Activated CD4-positive, alpha-beta T cell treated with anti-CD3 and anti-CD28 coated beads, Interleukin-2, amount 10 ng/mL, durations not matched to agents 24 days and 14 days (primary cell): ENCODE measurements at regions not wholly inside any gene's neighbourhood (a gene's known extent, or its start where the extent isn't known, plus 50 kb on each side); places are given as distances from the start of the nearest gene placed in this dataset.

Experiments
- DNase-seq: peaks from one replicate; pipeline ENCODE4 v3.0.0; 2022
- H3K27ac Mint-ChIP-seq: one replicate; pipeline ENCODE4 v1.8.0; 2022; ENCODE audit warnings: mild to moderate bottlenecking, mixed read lengths
- H3K27me3 Mint-ChIP-seq: one replicate; pipeline ENCODE4 v1.8.0; 2022; ENCODE audit warnings: mixed read lengths
- H3K36me3 Mint-ChIP-seq: one replicate; pipeline ENCODE4 v1.8.0; 2022; ENCODE audit warnings: low read depth, mild to moderate bottlenecking, mixed read lengths
- H3K4me1 Mint-ChIP-seq: one replicate; pipeline ENCODE4 v1.8.0; 2021; ENCODE audit warnings: mixed read lengths
- H3K4me3 Mint-ChIP-seq: one replicate; pipeline ENCODE4 v1.8.0; 2022; ENCODE audit warnings: mild to moderate bottlenecking, moderate library complexity, mixed read lengths
- H3K9me3 Mint-ChIP-seq: one replicate; pipeline ENCODE4 v1.8.0; 2021; ENCODE audit warnings: mixed read lengths
- intact Hi-C: fragments of 100-400 bp; cut with micrococcal nuclease; formaldehyde crosslinking; loops from one replicate; pipeline ENCODE4 v1.15.1; 2023

DNA sequence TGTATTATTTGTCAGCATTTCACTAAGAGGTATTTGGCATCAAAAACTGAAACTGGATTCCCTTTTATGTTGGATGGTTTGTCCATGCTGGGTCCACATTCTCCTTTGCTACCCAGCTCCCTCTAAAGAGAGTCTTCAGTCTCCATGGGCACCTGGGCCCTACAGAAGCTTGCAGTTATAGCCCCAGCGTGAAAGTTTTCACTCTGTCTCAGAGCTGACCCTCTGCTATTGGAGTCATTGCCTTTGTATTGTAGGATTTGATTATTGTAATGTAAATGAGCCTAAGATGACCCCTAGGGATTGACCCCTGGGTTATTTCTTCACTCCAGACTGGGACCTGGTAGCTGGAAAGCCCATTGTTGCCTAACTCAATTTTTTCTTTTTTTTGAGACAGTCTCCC is 1026.5 kb upstream of the EEF2KMT start:
- no peaks in the 10 kb centered on the region for H3K36me3 Mint-ChIP-seq
- H3K4me1 Mint-ChIP-seq: no peaks in the 10 kb centered on the region
- intact Hi-C loops: no loop called here

DNA sequence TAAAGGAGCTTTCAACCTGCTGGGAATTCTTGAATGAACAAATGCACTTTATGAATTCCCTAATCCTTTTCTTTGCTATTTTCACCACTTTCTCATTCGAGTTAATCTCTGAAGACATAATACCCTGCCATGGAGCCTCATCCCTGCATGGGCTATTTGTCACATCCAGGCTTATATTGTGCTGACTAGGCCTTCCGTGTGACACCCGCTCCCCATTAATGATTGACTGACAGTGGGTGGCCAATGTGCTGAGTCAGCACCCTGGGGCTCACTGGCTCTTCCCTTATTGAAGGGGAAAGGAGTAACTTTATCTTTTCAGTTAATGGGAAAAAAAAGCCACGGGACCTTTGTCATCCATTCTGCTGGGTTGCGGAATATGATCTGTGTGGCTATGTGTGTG is 1024.8 kb upstream of the EEF2KMT start:
- no peaks in the 10 kb centered on the region for H3K9me3 Mint-ChIP-seq
- DNase-seq: no peak
- H3K27me3 Mint-ChIP-seq: no peaks in the 10 kb centered on the region
- no peaks in the 10 kb centered on the region for H3K4me1 Mint-ChIP-seq
- H3K36me3 Mint-ChIP-seq: no peaks in the 10 kb centered on the region
- no peak overlapping the region for H3K4me3 Mint-ChIP-seq
- no peak overlapping the region for H3K27ac Mint-ChIP-seq
- intact Hi-C loops: no loop called here

More for the DNA sequence above, 1026.5 kb upstream of the EEF2KMT start:
- no peak for DNase-seq
- no peak overlapping the region for H3K27ac Mint-ChIP-seq
- H3K27me3 Mint-ChIP-seq: no peaks in the 10 kb centered on the region
- H3K9me3 Mint-ChIP-seq: peaks cover under 1% of the 10 kb centered on the region
- H3K4me3 Mint-ChIP-seq: no peak overlapping the region

DNA sequence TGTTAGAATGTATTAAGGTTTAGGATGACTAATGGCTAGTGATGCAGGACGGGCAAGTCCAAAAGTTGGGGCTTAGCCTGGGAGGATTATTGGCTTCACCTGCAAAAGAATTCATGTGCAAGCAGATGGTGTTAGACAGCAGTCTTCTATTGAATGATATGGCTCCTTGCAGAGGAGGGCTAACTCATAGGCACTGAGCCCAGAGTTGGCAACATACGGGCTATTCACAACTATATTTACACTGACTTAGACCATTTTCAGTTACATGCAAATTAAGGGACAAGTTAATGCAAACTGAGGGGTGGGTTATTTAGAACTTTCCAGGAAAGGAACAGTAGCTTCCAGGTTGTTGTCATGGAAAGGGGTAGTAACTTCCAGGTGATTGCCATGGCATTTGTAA is 1017.1 kb upstream of the EEF2KMT start:
- no peaks in the 10 kb centered on the region for H3K27me3 Mint-ChIP-seq
- no peak overlapping the region for H3K27ac Mint-ChIP-seq
- no peak for DNase-seq
- peaks cover 3% of the 10 kb centered on the region for H3K9me3 Mint-ChIP-seq
- H3K4me1 Mint-ChIP-seq: no peaks in the 10 kb centered on the region
- H3K36me3 Mint-ChIP-seq: no peaks in the 10 kb centered on the region
- no peak overlapping the region for H3K4me3 Mint-ChIP-seq
- intact Hi-C loops: no loop called here

DNA sequence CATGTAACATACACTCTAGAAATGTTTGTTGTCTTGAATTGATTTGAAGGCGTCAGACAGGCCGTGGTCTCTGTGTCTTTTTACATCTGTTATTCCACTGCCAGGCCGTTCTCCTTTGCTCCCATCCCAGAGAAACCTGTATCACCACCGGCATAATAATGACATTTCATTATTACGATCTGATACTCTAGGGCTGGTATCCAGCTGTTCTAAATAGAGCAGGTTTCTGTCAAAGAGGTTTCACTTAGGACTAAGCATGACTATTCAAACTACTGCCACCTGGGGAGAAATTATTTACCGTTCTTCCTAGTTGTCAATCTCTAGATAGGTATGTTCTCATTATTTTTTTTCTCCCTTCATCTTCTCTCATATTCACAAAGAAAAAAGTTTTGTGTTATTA is 1016.2 kb upstream of the EEF2KMT start:
- Mint-ChIP-seq H3K4me3 (no peak overlapping the region), H3K4me1 (no peaks in the 10 kb centered on the region), H3K36me3 (no peaks in the 10 kb centered on the region), H3K27me3 (no peaks in the 10 kb centered on the region), H3K27ac (no peak overlapping the region), H3K9me3 (peaks cover 3% of the 10 kb centered on the region)
- intact Hi-C loops: no loop called here
- DNase-seq: no peak

DNA sequence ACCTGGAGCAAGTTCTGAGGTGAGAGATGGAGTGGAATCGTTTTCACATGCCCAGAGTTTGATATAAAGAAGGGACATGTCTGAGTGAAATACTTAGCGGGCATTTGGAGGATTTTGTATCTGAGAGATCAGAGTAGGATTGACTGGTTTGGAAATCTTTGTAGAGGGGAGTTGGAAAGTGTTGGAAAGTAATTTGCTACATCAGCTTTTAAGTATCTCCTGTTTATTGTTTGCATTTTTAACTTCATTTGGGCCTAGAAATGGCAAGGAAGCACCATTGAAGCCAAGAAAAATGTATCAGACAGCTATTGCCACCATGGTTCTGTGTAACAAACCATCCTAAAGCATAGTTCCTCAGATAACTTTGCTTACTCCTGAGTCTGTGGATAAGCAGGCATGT is 1015.1 kb upstream of the EEF2KMT start:
- Mint-ChIP-seq H3K27me3 (no peaks in the 10 kb centered on the region), H3K4me3 (no peak overlapping the region), H3K36me3 (no peaks in the 10 kb centered on the region), H3K4me1 (no peaks in the 10 kb centered on the region), H3K27ac (no peak overlapping the region), H3K9me3 (peaks cover 3% of the 10 kb centered on the region)
- no peak for DNase-seq
- intact Hi-C loops: no loop called here

DNA sequence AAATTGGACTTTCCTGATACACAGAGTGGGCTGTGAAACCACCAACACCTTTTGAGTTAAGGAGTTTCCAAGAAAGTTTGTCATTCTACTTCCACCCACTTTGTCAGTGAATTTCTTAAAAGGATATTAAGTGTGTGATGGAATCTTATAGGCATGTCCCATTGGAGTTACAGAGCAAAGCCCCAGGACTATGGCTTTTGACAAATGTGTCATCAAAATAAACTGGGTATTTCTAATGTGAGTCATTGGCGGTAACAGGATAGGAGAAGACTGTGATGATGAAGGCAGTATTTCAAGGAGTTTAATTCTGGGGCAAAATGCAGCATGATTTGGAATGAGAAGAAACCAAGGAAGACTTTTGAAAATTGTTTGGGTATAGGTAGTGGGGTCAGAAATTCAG is 1013.8 kb upstream of the EEF2KMT start:
- Mint-ChIP-seq H3K4me3 (no peak overlapping the region), H3K27ac (no peak overlapping the region), H3K9me3 (peaks cover 7% of the 10 kb centered on the region), H3K27me3 (no peaks in the 10 kb centered on the region), H3K36me3 (no peaks in the 10 kb centered on the region), H3K4me1 (no peaks in the 10 kb centered on the region)
- DNase-seq: no peak
- intact Hi-C loops: no loop called here

DNA sequence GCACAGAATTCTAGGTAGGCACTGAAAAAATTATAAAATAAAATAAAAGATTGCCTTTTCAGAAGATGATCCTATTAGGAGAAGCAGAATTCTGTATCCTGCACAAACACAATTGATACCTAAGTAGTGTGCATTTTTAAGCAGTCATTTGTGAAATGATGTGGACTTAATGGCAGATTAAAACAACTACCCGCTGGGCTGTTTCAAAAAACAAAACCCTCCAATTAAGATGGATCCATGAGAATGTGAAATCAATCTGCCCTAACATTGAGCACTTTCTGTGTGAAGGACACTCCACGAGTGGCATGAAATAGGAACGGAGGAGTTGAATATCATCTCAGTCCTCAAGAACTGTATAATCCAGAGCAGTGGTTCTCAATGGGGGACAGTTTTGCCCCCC is 1012.8 kb upstream of the EEF2KMT start:
- DNase-seq: no peak
- peaks cover 7% of the 10 kb centered on the region for H3K9me3 Mint-ChIP-seq
- no peaks in the 10 kb centered on the region for H3K27me3 Mint-ChIP-seq
- no peaks in the 10 kb centered on the region for H3K4me1 Mint-ChIP-seq
- intact Hi-C loops: no loop called here
- H3K4me3 Mint-ChIP-seq: no peak overlapping the region
- H3K36me3 Mint-ChIP-seq: no peaks in the 10 kb centered on the region
- H3K27ac Mint-ChIP-seq: no peak overlapping the region

DNA sequence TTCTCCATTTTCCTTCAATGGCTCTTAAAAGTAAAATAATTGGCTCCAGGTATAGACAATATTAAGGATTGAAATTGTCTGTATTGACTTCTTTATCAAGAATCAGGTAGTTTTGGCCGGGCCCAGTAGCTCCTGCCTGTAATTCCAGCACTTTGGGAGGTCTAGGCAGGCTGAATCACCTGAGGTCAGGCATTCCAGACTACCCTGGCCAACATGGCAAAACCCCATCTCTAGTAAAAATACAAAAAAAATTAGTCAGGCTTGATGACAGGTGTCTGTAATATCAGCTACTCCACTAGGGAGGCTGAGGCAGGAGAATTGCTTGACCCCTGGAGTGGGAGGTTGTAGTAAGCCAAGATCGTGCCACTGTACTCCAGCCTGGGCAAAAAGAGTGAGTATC is 1008.5 kb upstream of the EEF2KMT start:
- Mint-ChIP-seq H3K4me1 (no peaks in the 10 kb centered on the region), H3K27ac (no peak overlapping the region), H3K9me3 (peaks cover 4% of the 10 kb centered on the region), H3K36me3 (no peaks in the 10 kb centered on the region), H3K27me3 (no peaks in the 10 kb centered on the region), H3K4me3 (no peak overlapping the region)
- no peak for DNase-seq
- intact Hi-C loops: no loop called here

DNA sequence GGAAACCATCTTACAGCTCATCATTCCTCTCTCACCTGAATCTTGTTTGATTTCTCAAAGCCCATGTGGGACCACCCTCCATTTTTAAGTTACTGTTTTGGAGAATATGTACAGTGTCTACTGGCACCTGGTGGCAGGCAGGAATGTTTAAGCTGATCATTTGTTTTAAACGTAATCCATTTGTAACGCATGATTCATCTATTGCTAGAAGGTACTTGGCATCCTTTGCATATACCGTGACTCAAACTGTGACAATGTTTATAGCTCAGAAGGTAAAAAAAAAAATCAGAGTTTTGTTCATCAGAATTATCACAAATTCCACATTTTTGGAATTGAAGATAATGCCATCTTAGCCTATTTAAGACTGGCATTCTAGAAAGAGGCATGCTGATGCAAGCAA is 1007.5 kb upstream of the EEF2KMT start:
- H3K4me1 Mint-ChIP-seq: no peaks in the 10 kb centered on the region
- no peak for DNase-seq
- no peak overlapping the region for H3K4me3 Mint-ChIP-seq
- intact Hi-C loops: no loop called here
- H3K27ac Mint-ChIP-seq: no peak overlapping the region
- H3K36me3 Mint-ChIP-seq: no peaks in the 10 kb centered on the region
- peaks cover 4% of the 10 kb centered on the region for H3K9me3 Mint-ChIP-seq
- H3K27me3 Mint-ChIP-seq: no peaks in the 10 kb centered on the region

DNA sequence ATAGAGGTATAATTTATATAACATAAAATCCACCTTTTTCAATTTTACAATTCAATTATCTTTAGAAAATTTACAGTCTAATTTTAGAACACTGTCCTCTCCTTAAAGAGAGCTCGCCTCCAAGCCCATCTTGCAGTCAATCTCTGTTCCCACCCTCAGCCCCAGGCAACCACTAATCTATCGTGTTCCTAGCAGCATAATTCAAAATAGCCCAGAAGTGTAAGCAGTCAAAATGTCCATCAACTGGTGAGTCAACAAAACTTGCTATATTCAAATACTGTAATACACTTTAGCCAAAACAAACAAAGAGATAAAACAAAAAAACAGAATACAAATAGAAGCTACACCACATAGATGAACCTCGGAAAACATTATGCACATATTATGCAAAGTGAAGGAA is 1006.8 kb upstream of the EEF2KMT start:
- Mint-ChIP-seq H3K27me3 (no peaks in the 10 kb centered on the region), H3K36me3 (no peaks in the 10 kb centered on the region), H3K27ac (no peak overlapping the region), H3K4me3 (no peak overlapping the region), H3K9me3 (peaks cover 4% of the 10 kb centered on the region), H3K4me1 (no peaks in the 10 kb centered on the region)
- DNase-seq: no peak
- intact Hi-C loops: no loop called here

DNA sequence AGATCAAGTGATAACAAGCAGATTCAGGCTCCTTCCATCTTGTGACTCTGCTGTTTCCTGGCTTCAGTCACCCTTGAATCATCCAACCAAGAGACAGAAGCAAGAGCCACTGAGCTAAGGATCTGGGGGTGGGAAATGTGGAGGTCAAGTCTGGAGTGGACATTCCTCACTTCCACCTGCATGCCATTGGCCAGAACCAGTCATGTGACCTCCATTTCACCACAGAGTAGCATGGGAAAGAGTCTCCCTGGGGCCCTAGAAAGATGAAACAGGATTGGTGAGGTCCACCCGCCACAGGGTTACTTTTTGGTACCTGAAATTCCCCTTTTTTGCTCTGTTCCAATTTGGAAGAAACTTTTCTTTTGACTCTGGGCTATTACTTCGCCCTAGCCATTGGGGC is 1006.0 kb upstream of the EEF2KMT start:
- no peak overlapping the region for H3K4me3 Mint-ChIP-seq
- H3K9me3 Mint-ChIP-seq: peaks cover 4% of the 10 kb centered on the region
- no peak for DNase-seq
- no peaks in the 10 kb centered on the region for H3K27me3 Mint-ChIP-seq
- H3K4me1 Mint-ChIP-seq: no peaks in the 10 kb centered on the region
- intact Hi-C loops: no loop called here
- H3K36me3 Mint-ChIP-seq: no peaks in the 10 kb centered on the region
- H3K27ac Mint-ChIP-seq: no peak overlapping the region

DNA sequence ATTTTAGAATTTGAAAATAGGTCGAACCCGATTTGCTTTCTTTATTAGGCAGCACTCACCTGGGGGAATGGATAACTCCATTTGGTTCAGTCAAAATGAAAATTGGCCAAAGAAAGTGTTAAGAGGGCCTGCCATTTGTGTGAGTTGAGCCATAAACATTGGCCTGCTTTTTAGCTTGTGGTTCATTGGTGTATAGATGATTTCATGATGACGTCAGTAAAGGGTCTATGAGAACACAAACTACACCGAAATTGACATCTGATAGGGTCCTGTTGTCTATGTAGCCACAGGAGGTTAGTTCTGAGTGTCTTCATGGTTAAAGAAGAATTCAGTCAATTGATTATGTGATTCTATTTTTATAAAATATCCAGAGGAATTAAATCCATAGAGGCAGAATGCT is 1001.5 kb upstream of the EEF2KMT start:
- Mint-ChIP-seq H3K4me3 (no peak overlapping the region), H3K36me3 (no peaks in the 10 kb centered on the region), H3K27me3 (no peaks in the 10 kb centered on the region), H3K9me3 (peaks cover 8% of the 10 kb centered on the region), H3K27ac (no peak overlapping the region), H3K4me1 (no peaks in the 10 kb centered on the region)
- DNase-seq: no peak
- intact Hi-C loops: no loop called here

DNA sequence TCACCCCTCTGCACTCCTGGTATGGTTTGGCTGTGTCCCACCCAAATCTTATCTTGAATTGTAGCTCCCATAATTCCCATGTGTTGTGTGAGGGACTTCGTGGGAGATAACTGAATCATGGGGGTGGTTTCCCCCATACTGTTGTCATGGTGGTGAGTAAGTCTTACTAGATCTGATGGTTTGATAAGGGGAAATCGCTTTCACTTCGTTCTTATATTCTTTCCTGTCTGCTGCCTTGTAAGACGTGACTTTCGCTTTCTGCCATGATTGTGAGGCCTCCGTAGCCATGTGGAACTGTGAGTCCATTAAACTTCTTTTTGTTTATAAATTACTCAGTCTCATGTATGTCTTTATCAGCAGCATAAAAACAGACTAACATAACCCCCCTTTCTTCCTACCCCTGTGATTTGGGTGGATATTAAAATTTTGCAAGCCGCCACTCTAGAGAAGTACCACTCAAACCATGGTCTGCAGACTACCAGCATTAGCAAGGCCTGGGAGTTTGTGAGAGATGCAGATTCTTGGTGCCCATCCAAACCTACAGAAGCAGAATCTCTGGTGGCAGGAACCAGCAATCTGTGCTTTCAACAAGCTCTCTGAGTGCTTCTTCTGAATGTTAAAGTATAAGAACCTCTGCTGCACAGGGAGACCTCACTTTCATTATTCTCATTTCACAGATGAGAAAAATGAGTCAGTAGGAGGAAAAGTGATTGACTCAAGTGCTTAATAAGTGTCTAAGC is 999.5 kb upstream of the EEF2KMT start:
- intact Hi-C loops: no loop called here
- no peak for DNase-seq
- Mint-ChIP-seq H3K36me3 (no peaks in the 10 kb centered on the region), H3K9me3 (peaks cover 8% of the 10 kb centered on the region), H3K4me3 (no peak overlapping the region), H3K4me1 (no peaks in the 10 kb centered on the region), H3K27ac (no peak overlapping the region), H3K27me3 (no peaks in the 10 kb centered on the region)

DNA sequence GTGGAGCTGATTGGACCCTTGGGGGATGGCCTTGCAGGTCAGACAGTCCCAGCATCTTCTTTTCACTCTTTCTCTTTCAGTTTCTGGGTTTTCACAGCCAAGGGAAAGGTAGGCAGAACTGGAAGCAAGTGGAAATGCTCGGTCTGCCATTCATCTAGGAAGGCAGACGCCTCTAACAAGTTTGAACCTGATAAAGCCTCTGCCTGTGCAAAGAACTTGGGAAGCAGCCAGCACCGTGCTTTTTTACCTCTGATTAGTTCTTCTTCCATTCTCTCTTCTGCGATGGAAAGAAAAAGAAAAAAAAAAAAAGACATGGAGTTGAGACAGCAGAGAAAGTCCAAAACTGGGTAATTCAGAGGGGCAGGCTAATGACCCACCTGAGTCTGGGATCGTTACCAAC is 997.8 kb upstream of the EEF2KMT start:
- intact Hi-C loops: no loop called here
- peaks cover 12% of the 10 kb centered on the region for H3K9me3 Mint-ChIP-seq
- DNase-seq: no peak
- no peak overlapping the region for H3K27ac Mint-ChIP-seq
- H3K27me3 Mint-ChIP-seq: no peaks in the 10 kb centered on the region
- H3K4me3 Mint-ChIP-seq: no peak overlapping the region
- H3K36me3 Mint-ChIP-seq: no peaks in the 10 kb centered on the region
- H3K4me1 Mint-ChIP-seq: no peaks in the 10 kb centered on the region

DNA sequence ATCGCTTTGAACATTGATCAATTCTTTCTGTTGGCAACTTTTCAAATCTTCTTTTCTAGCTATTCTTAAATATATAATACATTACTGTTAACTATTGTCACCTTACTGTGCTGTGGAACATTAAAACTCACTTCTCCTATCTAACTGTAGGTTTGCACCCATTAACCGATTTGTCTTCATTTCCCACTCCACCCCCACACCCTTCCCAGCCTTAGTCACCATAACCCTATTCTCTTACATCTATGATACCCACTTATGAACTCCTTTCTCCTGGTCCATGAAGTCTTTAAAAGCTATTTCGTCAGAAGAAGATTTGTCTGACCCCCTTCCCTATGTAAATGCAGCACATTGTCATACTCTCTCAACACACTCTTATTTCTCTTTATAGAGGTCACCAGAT is 993.4 kb upstream of the EEF2KMT start:
- DNase-seq: no peak
- Mint-ChIP-seq H3K9me3 (peaks cover 4% of the 10 kb centered on the region), H3K4me1 (no peaks in the 10 kb centered on the region), H3K36me3 (no peaks in the 10 kb centered on the region), H3K4me3 (no peak overlapping the region), H3K27ac (no peak overlapping the region), H3K27me3 (no peaks in the 10 kb centered on the region)
- intact Hi-C loops: no loop called here
